GM12878 (cell line): ENCODE measurements at regions not wholly inside any gene's neighbourhood (a gene's known extent, or its start where the extent isn't known, plus 50 kb on each side); places are given as distances from the start of the nearest gene placed in this dataset.

Experiments
- ATAC-seq: fragments of 200-7000 bp; cut with Tn5 transposase; 3 replicates; pipeline ENCODE4 v1.9.1; 2020; ENCODE audit warnings: mild to moderate bottlenecking, moderate library complexity
- BruUV-seq: library from RNA; stranded (reverse); fragments of 400-500 nt; replicated peaks from 2 replicates; lab custom pipeline; 2021; lab: Mats Ljungman, UMichigan
- CTCF ChIA-PET: fragments of 300-600 bp; sonication (Branson Sonifier 250); formaldehyde crosslinking; extraction: SDS; loops from one replicate; lab custom pipeline; 2021; ENCODE audit warnings: inconsistent platforms; lab: Yijun Ruan, JAX
- POLR2A ChIA-PET: fragments of 350-600 bp; formaldehyde crosslinking; extraction: SDS; loops from one replicate; lab custom pipeline; 2021; ENCODE audit warnings: inconsistent platforms; lab: Charles Lee
- RAD21 ChIA-PET: fragments of 300-600 bp; sonication (Branson Sonifier 250); formaldehyde crosslinking; loops from one replicate; lab custom pipeline; 2023; ENCODE audit warnings: antibody characterized with exemption; ENCODE audit not compliant: unreplicated experiment; lab: Charles Lee
- SMC1A ChIA-PET: fragments of 300-600 bp; sonication (Branson Sonifier 250); formaldehyde crosslinking; loops from one replicate; lab custom pipeline; 2023; ENCODE audit not compliant: unreplicated experiment, uncharacterized antibody; lab: Charles Lee
- DNase-seq: peaks from one replicate; pipeline ENCODE4 v3.0.0-alpha.2; 2011; ENCODE audit warnings: low read depth, low spot score
- FAIRE-seq: peaks from 3 replicates; lab custom pipeline; 2011; peaks lifted over from hg19 to GRCh38; lab: Jason Lieb, UNC
- H2AFZ ChIP-seq: 2 replicates; pipeline ENCODE4 v1.6.0; 2011; ENCODE audit warnings: low read depth, low read length, control low read depth; ENCODE audit not compliant: control insufficient read depth
- H3K27ac ChIP-seq: 2 replicates; pipeline ENCODE4 v1.5.1; 2011; ENCODE audit warnings: control low read depth; ENCODE audit not compliant: control insufficient read depth, insufficient read depth
- H3K27me3 ChIP-seq, 2 experiments: replicated peaks in 1 of 2; 2 replicates each; pipeline versions ENCODE4 v1.6.0 to v1.6.1; 2011; ENCODE audit warnings: low read length in 1 of 2; ENCODE audit not compliant: control insufficient read depth in 2 of 2, insufficient read depth in 2 of 2
- H3K36me3 ChIP-seq, 2 experiments: 2 replicates each; pipeline ENCODE4 v1.5.1; 2011; ENCODE audit warnings: low read length in 1 of 2; ENCODE audit not compliant: control insufficient read depth in 2 of 2, insufficient read depth in 2 of 2
- H3K4me1 ChIP-seq: 2 replicates; pipeline ENCODE4 v1.6.1; 2011; ENCODE audit warnings: mild to moderate bottlenecking, low read length, moderate library complexity, mixed read lengths; ENCODE audit not compliant: control insufficient read depth, insufficient read depth
- H3K4me2 ChIP-seq: 2 replicates; pipeline ENCODE4 v1.6.0; 2011; ENCODE audit warnings: control low read depth; ENCODE audit not compliant: control insufficient read depth, insufficient read depth
- H3K4me3 ChIP-seq: fragments of 200-600 bp; sonication (generic); 2 replicates; pipeline ENCODE4 v1.5.1; 2016
- H3K79me2 ChIP-seq: 2 replicates; pipeline ENCODE4 v1.6.0; 2011; ENCODE audit warnings: low read length; ENCODE audit not compliant: control insufficient read depth, insufficient read depth
- H3K9ac ChIP-seq: 2 replicates; pipeline ENCODE4 v1.8.0; 2011; ENCODE audit warnings: low read length, control low read depth, mixed read lengths; ENCODE audit not compliant: control insufficient read depth, insufficient read depth
- H3K9me3 ChIP-seq: replicated peaks from 3 replicates; pipeline ENCODE4 v1.5.1; 2011; ENCODE audit warnings: mild to moderate bottlenecking, low read length; ENCODE audit not compliant: control insufficient read depth, insufficient read depth
- H4K20me1 ChIP-seq: 2 replicates; pipeline ENCODE4 v1.6.0; 2011; ENCODE audit not compliant: control insufficient read depth, insufficient read depth
- CBX5 ChIP-seq: sonication (generic); IDR thresholded peaks from 2 replicates; pipeline ENCODE4 v1.6.1; 2016; ENCODE audit warnings: low read depth, moderate library complexity, mild to moderate bottlenecking, inconsistent platforms
- ELK1 ChIP-seq: IDR thresholded peaks from 2 replicates; pipeline ENCODE4 v1.6.1; 2012; ENCODE audit warnings: low read depth, low read length, improper control_type of control experiment
- HSF1 ChIP-seq: fragments of 150-350 bp; IDR thresholded peaks from 2 replicates; pipeline ENCODE4 v1.6.1; 2014; ENCODE audit warnings: mild to moderate bottlenecking, low read depth, low read length
- NFYA ChIP-seq: IDR thresholded peaks from 2 replicates; pipeline ENCODE4 v1.6.1; 2011; ENCODE audit warnings: low read depth, mild to moderate bottlenecking, low read length, improper control_type of control experiment, borderline replicate concordance
- SIX5 ChIP-seq: IDR thresholded peaks from 2 replicates; pipeline ENCODE4 v1.6.1; 2011; ENCODE audit warnings: mild to moderate bottlenecking, low read depth, low read length, moderate library complexity; ENCODE audit not compliant: severe bottlenecking
- SMC3 ChIP-seq: IDR thresholded peaks from 2 replicates; pipeline ENCODE4 v1.6.1; 2011; ENCODE audit warnings: low read length, improper control_type of control experiment, borderline replicate concordance
- STAT3 ChIP-seq: IDR thresholded peaks from 2 replicates; pipeline ENCODE4 v1.6.1; 2011; ENCODE audit warnings: low read depth, low read length, improper control_type of control experiment
- YY1 ChIP-seq: IDR thresholded peaks from 2 replicates; pipeline ENCODE4 v1.6.1; 2011; ENCODE audit warnings: low read depth, mild to moderate bottlenecking, low read length
- ZBTB11 ChIP-seq: fragments of 450-650 bp; formaldehyde crosslinking; IDR thresholded peaks from 2 replicates; pipeline ENCODE4 v1.5.0; 2022; ENCODE audit warnings: mild to moderate bottlenecking, missing genetic modification characterization
- ZBTB4 ChIP-seq: fragments of 450-650 bp; formaldehyde crosslinking; IDR thresholded peaks from 2 replicates; pipeline ENCODE4 v1.4.0; 2022; ENCODE audit warnings: mild to moderate bottlenecking, moderate library complexity
- WGBS: methylation state at CpG from one replicate; pipeline ENCODE4 v1.1.6; 2016; ENCODE audit warnings: low lambda C conversion rate; ENCODE audit not compliant: insufficient replicate concordance, insufficient coverage; ENCODE audit errors: missing lambda C conversion rate; 5-methylcytosine and 5-hydroxymethylcytosine counted together
- in situ Hi-C: fragments of 300-500 bp; cut with MboI; formaldehyde crosslinking; loops from 9 replicates; pipeline ENCODE4 v1.14.3; 2018; ENCODE audit warnings: mixed read lengths
- intact Hi-C: fragments of 100-400 bp; cut with micrococcal nuclease; formaldehyde crosslinking; loops from one replicate; pipeline ENCODE4 v1.14.2; 2022; ENCODE audit not compliant: unreplicated experiment

GRCh38 chr10:30748152-30748973 is 118.8 kb upstream of the LYZL2 start (continued):
- TF ChIP-seq ZBTB4 (CRISPR knock-in tag): no peak

- SMC1A ChIA-PET: interaction anchor here (1.2 to 5.7 kb wide), 5 partner anchors 11 to 770 kb away, joined by 3 to 37 read pairs (median 6); no protein-coding TSS in a partner anchor
- BruUV-seq: no TSS peak
- DNase-seq: peak; percentile 49
- intact Hi-C loops (no loop called here), in situ Hi-C loops (no loop called here)
- Histone ChIP-seq H3K4me1 (peaks cover 36% of the 10 kb centered on the region), H3K27ac (peak overlapping the region; percentile 39), H2AFZ (peak overlapping the region; percentile 42; the same call in 1 of the 2 replicates), H3K27me3 (no peaks in the 10 kb centered on the region), H3K79me2 (no peaks in the 10 kb centered on the region), H3K4me2 (no peak overlapping the region), H4K20me1 (no peaks in the 10 kb centered on the region), H3K4me3 (no peak overlapping the region), H3K36me3 (no peaks in the 10 kb centered on the region), H3K9me3 (no peaks in the 10 kb centered on the region), H3K9ac (no peak overlapping the region)
- FAIRE-seq: no peak
- CTCF ChIA-PET: interaction anchor here (0.7 to 1.5 kb wide), 5 partner anchors 11 to 65 kb away, joined by 3 to 6 read pairs (median 4); no protein-coding TSS in a partner anchor
- POLR2A ChIA-PET: no interaction called here
- peak; percentile 64 for ATAC-seq
- RAD21 ChIA-PET: interaction anchor here (3.9 kb wide), 1 partner anchor 11 kb away, joined by 13 read pairs; no protein-coding TSS in a partner anchor
- 7% methylated on average over 9 of the region's 9 CpGs for WGBS
- TF ChIP-seq SMC3 (0 out of 2 replicates have a peak, but pooled peaks have one; percentile 3), YY1 (peak; percentile 23; the same call in 1 of the 2 replicates), ELK1 (no peak), ZBTB11 (CRISPR knock-in tag) (no peak), HSF1 (no peak), SIX5 (no peak), CBX5 (peak; percentile 54; the same call in 1 of the 2 replicates), NFYA (no peak), STAT3 (no peak)
These were observed 118.1 kb upstream of the LYZL2 start for GRCh38 chr10:30747633-30748032.
